Neuronal stem cell (in vitro differentiated cells): ENCODE measurements at regions not wholly inside any gene's neighbourhood (a gene's known extent, or its start where the extent isn't known, plus 50 kb on each side); places are given as distances from the start of the nearest gene placed in this dataset.

Source experiments
- DNase-seq: peaks from one replicate; pipeline ENCODE4 v3.0.0-alpha.2; 2013; ENCODE audit warnings: low spot score
- H2AFZ ChIP-seq: one replicate; pipeline ENCODE4 v1.6.1; 2013; ENCODE audit warnings: mild to moderate bottlenecking, low read length, inconsistent platforms
- H2AK5ac ChIP-seq: 2 replicates; pipeline ENCODE4 v1.6.1; 2013; ENCODE audit warnings: low read depth, mild to moderate bottlenecking, inconsistent platforms, low read length, moderate library complexity, mixed read lengths
- H2BK120ac ChIP-seq: 2 replicates; pipeline ENCODE4 v1.6.1; 2013; ENCODE audit warnings: low read depth, mild to moderate bottlenecking, inconsistent platforms, low read length, moderate library complexity, mixed read lengths
- H2BK12ac ChIP-seq: one replicate; pipeline ENCODE4 v1.6.1; 2013; ENCODE audit warnings: low read length, inconsistent platforms
- H2BK15ac ChIP-seq: 2 replicates; pipeline ENCODE4 v1.6.1; 2013; ENCODE audit warnings: mild to moderate bottlenecking, low read length, inconsistent platforms, mixed read lengths
- H2BK5ac ChIP-seq: one replicate; pipeline ENCODE4 v1.6.1; 2013; ENCODE audit warnings: inconsistent platforms, mild to moderate bottlenecking, low read length, moderate library complexity
- H3K14ac ChIP-seq: one replicate; pipeline ENCODE4 v1.6.1; 2013; ENCODE audit warnings: low read length, inconsistent platforms
- H3K18ac ChIP-seq: 2 replicates; pipeline ENCODE4 v1.6.1; 2013; ENCODE audit warnings: low read length, inconsistent platforms
- H3K23ac ChIP-seq: 2 replicates; pipeline ENCODE4 v1.6.1; 2013; ENCODE audit warnings: low read depth, mild to moderate bottlenecking, mixed read lengths, low read length, inconsistent platforms; ENCODE audit not compliant: poor library complexity
- H3K27ac ChIP-seq: replicated peaks from 3 replicates; pipeline ENCODE4 v1.5.1; 2013; ENCODE audit warnings: low read length, inconsistent platforms
- H3K27me3 ChIP-seq, 3 experiments: 2 replicates each; pipeline ENCODE4 v1.6.1; 2013; ENCODE audit warnings: low read length in 3 of 3, mild to moderate bottlenecking in 2 of 3, inconsistent platforms in 1 of 3, low read depth in 1 of 3, mixed read lengths in 1 of 3, moderate library complexity in 1 of 3; ENCODE audit not compliant: control insufficient read depth in 3 of 3, insufficient read depth in 3 of 3
- H3K36me3 ChIP-seq, 2 donors: replicated peaks in 1 of 2; 2 replicates each; pipeline ENCODE4 v1.6.1; 2013; ENCODE audit warnings: low read length in 2 of 2; ENCODE audit not compliant: control insufficient read depth in 2 of 2, insufficient read depth in 2 of 2
- H3K4ac ChIP-seq: 2 replicates; pipeline ENCODE4 v1.6.1; 2013; ENCODE audit warnings: inconsistent platforms, mild to moderate bottlenecking, low read length, moderate library complexity
- H3K4me1 ChIP-seq, 2 donors: 1 replicate in 1 of 2; 2 replicates in 1 of 2; pipeline ENCODE4 v1.6.1; 2013; ENCODE audit warnings: low read length in 2 of 2, low read depth in 1 of 2; ENCODE audit not compliant: control insufficient read depth in 2 of 2, insufficient read depth in 1 of 2
- H3K4me2 ChIP-seq: one replicate; pipeline ENCODE4 v1.6.1; 2013; ENCODE audit warnings: mild to moderate bottlenecking, low read length, inconsistent platforms; ENCODE audit not compliant: insufficient read depth, poor library complexity, severe bottlenecking
- H3K4me3 ChIP-seq, 2 donors: 2 replicates each; pipeline ENCODE4 v1.5.1; 2013; ENCODE audit warnings: low read length in 2 of 2, mild to moderate bottlenecking in 2 of 2, inconsistent platforms in 1 of 2, moderate library complexity in 1 of 2
- H3K79me1 ChIP-seq: one replicate; pipeline ENCODE4 v1.6.1; 2013; ENCODE audit warnings: low read depth, mild to moderate bottlenecking, inconsistent platforms, low read length, moderate library complexity
- H3K9ac ChIP-seq: one replicate; pipeline ENCODE4 v1.6.1; 2013; ENCODE audit warnings: mild to moderate bottlenecking, low read depth, low read length, inconsistent platforms; ENCODE audit not compliant: poor library complexity
- H3K9me3 ChIP-seq, 2 donors: replicated peaks in 1 of 2; 2 replicates each; pipeline versions ENCODE3 to v1.6.1; 2013; ENCODE audit warnings: low read length in 2 of 2, mild to moderate bottlenecking in 2 of 2, inconsistent platforms in 1 of 2, low read depth in 1 of 2, mixed read lengths in 1 of 2, moderate library complexity in 1 of 2; ENCODE audit not compliant: control insufficient read depth in 2 of 2, insufficient read depth in 1 of 2
- H4K8ac ChIP-seq: one replicate; pipeline ENCODE4 v1.6.1; 2013; ENCODE audit warnings: low read depth, mild to moderate bottlenecking, inconsistent platforms, low read length, moderate library complexity
- H4K91ac ChIP-seq: one replicate; pipeline ENCODE4 v1.6.1; 2013; ENCODE audit warnings: low read length, low read depth, mild to moderate bottlenecking, inconsistent platforms; ENCODE audit not compliant: poor library complexity
- WGBS, 2 donors: extraction: QIAGEN DNeasy Blood & Tissue Kit; methylation state at CpG; one replicate each; pipeline ENCODE4 v1.1.7; 2013; ENCODE audit warnings: missing lambda C conversion rate in 2 of 2, mixed read lengths in 1 of 2; ENCODE audit not compliant: insufficient read length in 2 of 2, insufficient replicate concordance in 1 of 2; ENCODE audit errors: extremely low coverage in 2 of 2; 5-methylcytosine and 5-hydroxymethylcytosine counted together

- Histone ChIP-seq H3K4me3 (no peak overlapping the region), H2BK15ac (no peak overlapping the region), H4K91ac (no peak overlapping the region), H3K18ac (no peak overlapping the region), H2BK5ac (no peak overlapping the region), H4K8ac (no peak overlapping the region), H2BK12ac (no peak overlapping the region), H3K9me3 (peaks cover 0 to 16% of the 10 kb centered on the region in 2 donors), H3K36me3 (no peaks in the 10 kb centered on the region), H3K27me3 (no peaks in the 10 kb centered on the region), H3K79me1 (no peaks in the 10 kb centered on the region), H3K4ac (no peak overlapping the region), H3K4me2 (no peak overlapping the region), H3K27ac (no peak overlapping the region), H3K4me1 (no peaks in the 10 kb centered on the region), H2AFZ (no peak overlapping the region), H3K23ac (no peak overlapping the region), H2AK5ac (no peak overlapping the region), H3K9ac (no peak overlapping the region), H3K14ac (no peak overlapping the region), H2BK120ac (no peak overlapping the region)
- DNase-seq: no peak
- no CpG with 5 or more reads among the region's 7 CpGs for WGBS, 2 donors
Measured at GRCh38 chr17:22441776-22442175, 749.5 kb downstream of the KCNJ18 start.

GRCh38 chr17:22443061-22443460 lies 750.7 kb downstream of the KCNJ18 start:
- Histone ChIP-seq H3K27me3 (no peaks in the 10 kb centered on the region), H3K18ac (no peak overlapping the region), H3K79me1 (no peaks in the 10 kb centered on the region), H2AFZ (no peak overlapping the region), H3K27ac (no peak overlapping the region), H3K23ac (no peak overlapping the region), H4K8ac (no peak overlapping the region), H2AK5ac (no peak overlapping the region), H4K91ac (no peak overlapping the region), H3K4me1 (no peaks in the 10 kb centered on the region), H3K9me3 (peaks cover 0 to 16% of the 10 kb centered on the region in 2 donors), H2BK15ac (no peak overlapping the region), H2BK12ac (no peak overlapping the region), H3K4ac (no peak overlapping the region), H3K4me2 (no peak overlapping the region), H2BK120ac (no peak overlapping the region), H3K4me3 (no peak overlapping the region), H2BK5ac (no peak overlapping the region), H3K36me3 (no peaks in the 10 kb centered on the region), H3K9ac (no peak overlapping the region), H3K14ac (no peak overlapping the region)
- no peak for DNase-seq
- no CpG with 5 or more reads among the region's 6 CpGs for WGBS, 2 donors

GRCh38 chr17:22453181-22453580 lies 760.9 kb downstream of the KCNJ18 start:
- Histone ChIP-seq H3K4me2 (no peak overlapping the region), H3K9ac (no peak overlapping the region), H3K27ac (no peak overlapping the region), H3K4me3 (no peak overlapping the region), H4K91ac (no peak overlapping the region), H2BK5ac (no peak overlapping the region), H2AFZ (no peak overlapping the region), H4K8ac (no peak overlapping the region), H3K23ac (no peak overlapping the region), H3K18ac (no peak overlapping the region), H2BK120ac (no peak overlapping the region), H3K9me3 (peaks cover 0 to 8% of the 10 kb centered on the region in 2 donors), H3K27me3 (no peaks in the 10 kb centered on the region), H3K4ac (no peak overlapping the region), H2AK5ac (no peak overlapping the region), H2BK15ac (no peak overlapping the region), H2BK12ac (no peak overlapping the region), H3K14ac (no peak overlapping the region), H3K79me1 (no peaks in the 10 kb centered on the region), H3K36me3 (no peaks in the 10 kb centered on the region), H3K4me1 (no peaks in the 10 kb centered on the region)
- no peak for DNase-seq
- no CpG with 5 or more reads among the region's 19 CpGs for whole genome bisulfite sequencing, 2 donors

- Histone ChIP-seq H2BK120ac (no peak overlapping the region), H2BK15ac (no peak overlapping the region), H3K9me3 (peaks cover 0 to 9% of the 10 kb centered on the region in 2 donors), H3K4me2 (no peak overlapping the region), H3K36me3 (no peaks in the 10 kb centered on the region), H4K91ac (no peak overlapping the region), H3K14ac (no peak overlapping the region), H2AFZ (no peak overlapping the region), H3K27me3 (no peaks in the 10 kb centered on the region), H2AK5ac (no peak overlapping the region), H3K4ac (no peak overlapping the region), H3K9ac (no peak overlapping the region), H3K4me3 (no peak overlapping the region), H3K23ac (no peak overlapping the region), H4K8ac (no peak overlapping the region), H2BK12ac (no peak overlapping the region), H3K18ac (no peak overlapping the region), H3K27ac (no peak overlapping the region), H3K79me1 (no peaks in the 10 kb centered on the region), H3K4me1 (no peaks in the 10 kb centered on the region), H2BK5ac (no peak overlapping the region)
- no peak for DNase-seq
- no CpG with 5 or more reads among the region's 82 CpGs for WGBS, 2 donors
Measured at GRCh38 chr17:22454070-22454999, 762.0 kb downstream of the KCNJ18 start.
